ENCODE measurements at regions not wholly inside any gene's neighbourhood (a gene's known extent, or its start where the extent isn't known, plus 50 kb on each side); places are given as distances from the start of the nearest gene placed in this dataset.

DNA sequence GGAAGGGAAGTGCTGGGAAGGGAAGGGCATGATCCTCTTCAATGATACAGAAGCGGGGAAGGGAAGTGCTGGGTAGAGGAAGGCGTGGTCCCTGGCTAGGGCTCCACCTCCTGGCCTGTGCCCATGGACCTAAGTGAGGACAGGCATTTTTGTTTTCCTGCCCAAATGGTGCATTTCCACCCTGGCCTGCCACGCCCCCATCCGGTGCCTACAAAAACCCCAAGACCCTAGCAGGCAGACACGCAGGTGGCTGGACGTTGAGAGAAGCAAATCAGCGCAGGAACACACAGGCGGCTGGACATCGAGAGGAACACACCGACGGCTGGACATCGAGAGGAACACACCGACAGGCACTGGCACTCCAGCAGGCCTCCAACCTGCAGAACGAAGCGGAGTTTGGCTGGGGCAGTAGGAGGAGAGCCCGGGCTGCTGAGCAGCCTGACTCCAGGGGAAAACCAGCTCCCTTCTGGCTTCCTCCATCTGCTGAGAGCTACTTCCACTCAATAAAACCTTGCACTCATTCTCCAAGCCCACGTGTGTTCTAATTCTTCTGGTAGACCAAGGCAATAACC is 628.3 kb downstream of the BUD13 start:
- Histone ChIP-seq H3K27ac (ENCODE audit: low read length) (no peak overlapping the region), H3K27me3 (ENCODE audit: control insufficient read depth, insufficient read depth) (no peaks in the 10 kb centered on the region), H3K9me3 (ENCODE audit: control insufficient read depth, low read length) (no peaks in the 10 kb centered on the region), H3K4me1 (ENCODE audit: control insufficient read depth, insufficient read depth, low read length) (no peaks in the 10 kb centered on the region), H3K4me3 (ENCODE audit: low read length) (no peak overlapping the region)
- intact Hi-C loops (cut with DNase I) = no loop called here
- 84% methylated on average over 17 of the region's 17 CpGs for WGBS
- ATAC-seq = no peak
- no peak for DNase-seq

GRCh38 chr11:116138280-116138679 is 634.1 kb upstream of the CADM1 start:
- no peak for DNase-seq
- no peak for ATAC-seq
- Histone ChIP-seq H3K4me3 (ENCODE audit: low read length) (no peak overlapping the region), H3K4me1 (ENCODE audit: control insufficient read depth, insufficient read depth, low read length) (no peaks in the 10 kb centered on the region), H3K27me3 (ENCODE audit: control insufficient read depth, insufficient read depth) (no peaks in the 10 kb centered on the region), H3K9me3 (ENCODE audit: control insufficient read depth, low read length) (no peaks in the 10 kb centered on the region), H3K27ac (ENCODE audit: low read length) (no peak overlapping the region)
- intact Hi-C loops (cut with DNase I) = no loop called here
- WGBS = 90% methylated on average over 6 of the region's 6 CpGs

DNA sequence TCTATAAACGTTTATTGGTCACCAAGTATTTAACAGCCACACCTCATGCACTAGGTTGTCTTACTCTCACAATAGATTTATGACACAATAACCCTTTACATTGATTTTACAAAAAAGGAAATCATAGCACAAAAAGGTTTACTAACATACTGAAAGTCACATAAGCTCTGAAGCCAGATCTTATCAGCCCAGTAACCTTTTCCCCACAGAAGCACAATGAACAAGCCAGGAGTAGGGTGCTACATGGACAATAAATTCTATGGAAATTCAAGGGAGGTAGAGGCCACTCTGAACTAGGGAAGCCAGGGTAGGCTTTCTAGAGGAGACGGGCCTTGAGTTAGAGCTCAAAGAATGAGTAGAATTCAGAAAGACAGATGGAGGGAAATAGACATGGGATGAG is 633.5 kb upstream of the CADM1 start:
- intact Hi-C loops (cut with DNase I) = no loop called here
- Histone ChIP-seq H3K27me3 (ENCODE audit: control insufficient read depth, insufficient read depth) (no peaks in the 10 kb centered on the region), H3K4me1 (ENCODE audit: control insufficient read depth, insufficient read depth, low read length) (no peaks in the 10 kb centered on the region), H3K9me3 (ENCODE audit: control insufficient read depth, low read length) (no peaks in the 10 kb centered on the region), H3K27ac (ENCODE audit: low read length) (no peak overlapping the region), H3K4me3 (ENCODE audit: low read length) (no peak overlapping the region)
- no peak for ATAC-seq
- no peak for DNase-seq
- WGBS = 56% methylated on average over 2 of the region's 2 CpGs

- H3K27me3 ChIP-seq (ENCODE audit: control insufficient read depth, insufficient read depth) = no peaks in the 10 kb centered on the region
- H3K4me3 ChIP-seq (ENCODE audit: low read length) = no peak overlapping the region
- ATAC-seq = no peak
- intact Hi-C loops (cut with DNase I) = no loop called here
- no peaks in the 10 kb centered on the region for H3K9me3 ChIP-seq (ENCODE audit: control insufficient read depth, low read length)
- no peak for DNase-seq
- no peaks in the 10 kb centered on the region for H3K4me1 ChIP-seq (ENCODE audit: control insufficient read depth, insufficient read depth, low read length)
- 70% methylated on average over 9 of the region's 9 CpGs for WGBS
- H3K27ac ChIP-seq (ENCODE audit: low read length) = no peak overlapping the region
Observed at GRCh38 chr11:116136987-116137674, 632.9 kb upstream of the CADM1 start.

DNA sequence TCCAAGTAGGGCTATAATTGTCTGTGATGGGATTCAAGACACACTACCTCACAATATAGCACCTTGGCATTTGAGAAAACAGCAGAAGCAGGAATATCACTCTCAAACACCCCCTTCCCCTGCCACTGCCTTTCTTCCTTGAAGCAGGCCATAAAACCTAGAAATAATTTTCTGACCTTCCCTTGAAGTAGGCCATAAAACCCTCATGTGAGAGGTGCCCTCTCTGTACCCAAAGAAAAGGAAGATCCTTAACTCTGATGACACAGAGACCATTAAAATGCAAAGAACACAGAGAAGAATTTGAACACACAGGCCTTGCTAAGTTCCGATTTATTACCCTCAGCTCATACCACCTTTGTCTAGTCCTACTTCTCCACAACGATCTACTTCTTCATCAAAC is 631.7 kb upstream of the CADM1 start:
- H3K4me1 ChIP-seq (ENCODE audit: control insufficient read depth, insufficient read depth, low read length) = no peaks in the 10 kb centered on the region
- WGBS = 93% methylated on average over 2 of the region's 2 CpGs
- H3K27me3 ChIP-seq (ENCODE audit: control insufficient read depth, insufficient read depth) = no peaks in the 10 kb centered on the region
- no peak overlapping the region for H3K27ac ChIP-seq (ENCODE audit: low read length)
- no peak overlapping the region for H3K4me3 ChIP-seq (ENCODE audit: low read length)
- intact Hi-C loops (cut with DNase I) = no loop called here
- DNase-seq = no peak
- H3K9me3 ChIP-seq (ENCODE audit: control insufficient read depth, low read length) = no peaks in the 10 kb centered on the region
- ATAC-seq = no peak

DNA sequence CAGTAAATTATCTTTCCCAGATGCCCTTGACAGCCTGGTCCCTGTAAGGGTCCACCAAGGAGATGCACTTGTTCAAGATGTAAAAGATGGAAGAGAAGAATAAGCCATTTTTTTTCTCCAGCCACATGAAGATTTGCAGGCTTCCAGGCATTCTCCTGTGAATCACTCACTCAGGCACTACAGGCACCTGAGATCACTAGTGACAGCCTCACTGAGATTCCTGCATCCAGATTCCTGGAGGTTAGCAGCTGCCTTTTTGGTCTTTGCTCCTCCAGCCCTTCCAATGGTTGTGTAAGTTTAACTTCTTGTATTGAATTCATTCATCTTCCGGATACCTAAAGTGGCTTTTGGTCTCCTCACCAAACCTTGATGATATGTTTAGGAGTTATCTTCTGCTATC is 630.2 kb upstream of the CADM1 start:
- Histone ChIP-seq H3K27ac (ENCODE audit: low read length) (no peak overlapping the region), H3K4me1 (ENCODE audit: control insufficient read depth, insufficient read depth, low read length) (no peaks in the 10 kb centered on the region), H3K4me3 (ENCODE audit: low read length) (no peak overlapping the region), H3K27me3 (ENCODE audit: control insufficient read depth, insufficient read depth) (no peaks in the 10 kb centered on the region), H3K9me3 (ENCODE audit: control insufficient read depth, low read length) (no peaks in the 10 kb centered on the region)
- intact Hi-C loops (cut with DNase I) = no loop called here
- ATAC-seq (no peak), DNase-seq (no peak)
- 96% methylated on average over 1 of the region's 1 CpG for WGBS

DNA sequence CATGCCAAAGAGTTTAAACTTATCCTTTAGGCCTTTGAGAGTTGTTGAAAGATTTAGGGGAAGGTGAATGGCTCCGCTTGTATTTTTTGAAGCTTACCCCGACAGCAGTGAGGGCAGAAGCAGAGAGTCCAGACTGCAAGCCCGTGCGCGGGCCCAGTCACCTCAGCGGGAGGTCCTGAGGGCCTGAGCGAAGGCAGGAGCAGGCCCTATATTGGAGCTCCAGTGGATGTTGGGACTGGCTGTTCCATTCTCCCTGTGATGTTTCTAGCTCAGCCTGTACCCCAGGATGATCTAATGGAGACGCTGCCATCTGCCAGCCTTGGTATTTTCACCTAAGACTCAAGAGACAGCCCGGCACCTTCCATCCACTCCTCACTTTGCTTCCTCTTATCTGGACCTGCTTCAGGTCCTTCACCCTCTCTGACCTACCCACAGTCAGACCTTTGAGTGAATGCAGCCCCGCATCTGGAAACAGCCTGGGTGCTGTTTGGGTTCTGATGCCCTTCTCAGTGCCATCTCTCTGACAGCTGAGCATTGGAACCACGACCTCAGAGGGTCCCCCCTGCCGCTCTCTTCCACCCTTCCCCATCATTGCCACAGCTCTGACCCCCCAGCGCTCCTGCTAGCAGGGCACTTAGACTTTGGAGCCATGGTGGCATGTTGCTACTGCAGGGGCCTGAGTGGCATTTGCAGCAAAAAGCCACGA is 628.2 kb upstream of the CADM1 start:
- Histone ChIP-seq H3K4me1 (ENCODE audit: control insufficient read depth, insufficient read depth, low read length) (no peaks in the 10 kb centered on the region), H3K27me3 (ENCODE audit: control insufficient read depth, insufficient read depth) (no peaks in the 10 kb centered on the region), H3K9me3 (ENCODE audit: control insufficient read depth, low read length) (no peaks in the 10 kb centered on the region), H3K27ac (ENCODE audit: low read length) (no peak overlapping the region), H3K4me3 (ENCODE audit: low read length) (no peak overlapping the region)
- ATAC-seq (no peak), DNase-seq (no peak)
- intact Hi-C loops (cut with DNase I) = no loop called here
- WGBS = 88% methylated on average over 14 of the region's 14 CpGs

DNA sequence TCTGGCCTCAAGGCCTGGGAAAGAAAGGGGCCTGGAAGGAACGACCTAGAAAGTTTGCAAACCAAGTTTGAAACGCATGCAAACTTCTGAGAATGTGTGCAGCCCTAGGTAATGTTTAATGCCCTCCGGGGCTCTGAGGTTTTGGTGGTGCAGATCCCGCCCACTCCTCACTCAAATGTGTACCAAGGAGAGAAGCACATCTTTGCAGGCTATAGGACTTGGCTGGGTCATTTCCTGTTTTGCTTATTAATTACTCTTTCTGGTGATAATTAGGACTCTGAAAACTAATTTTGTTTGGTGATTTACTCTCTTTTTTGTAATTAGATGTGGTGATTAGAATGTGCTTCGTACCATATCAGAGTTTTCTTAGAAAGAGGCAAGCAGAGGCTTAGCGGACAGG is 625.9 kb upstream of the CADM1 start:
- Histone ChIP-seq H3K9me3 (ENCODE audit: control insufficient read depth, low read length) (no peaks in the 10 kb centered on the region), H3K27ac (ENCODE audit: low read length) (no peak overlapping the region), H3K27me3 (ENCODE audit: control insufficient read depth, insufficient read depth) (no peaks in the 10 kb centered on the region), H3K4me1 (ENCODE audit: control insufficient read depth, insufficient read depth, low read length) (no peaks in the 10 kb centered on the region), H3K4me3 (ENCODE audit: low read length) (no peak overlapping the region)
- WGBS = 80% methylated on average over 6 of the region's 6 CpGs
- DNase-seq = no peak
- no peak for ATAC-seq
- intact Hi-C loops (cut with DNase I) = no loop called here

GRCh38 chr11:116129456-116129855 is 625.2 kb upstream of the CADM1 start:
- H3K27ac ChIP-seq (ENCODE audit: low read length) = no peak overlapping the region
- H3K27me3 ChIP-seq (ENCODE audit: control insufficient read depth, insufficient read depth) = no peaks in the 10 kb centered on the region
- ATAC-seq (no peak), DNase-seq (no peak)
- H3K4me3 ChIP-seq (ENCODE audit: low read length) = no peak overlapping the region
- no peaks in the 10 kb centered on the region for H3K9me3 ChIP-seq (ENCODE audit: control insufficient read depth, low read length)
- no peaks in the 10 kb centered on the region for H3K4me1 ChIP-seq (ENCODE audit: control insufficient read depth, insufficient read depth, low read length)
- WGBS = 94% methylated on average over 9 of the region's 9 CpGs
- intact Hi-C loops (cut with DNase I) = no loop called here

- no peak for DNase-seq
- Histone ChIP-seq H3K4me3 (ENCODE audit: low read length) (no peak overlapping the region), H3K27ac (ENCODE audit: low read length) (no peak overlapping the region), H3K4me1 (ENCODE audit: control insufficient read depth, insufficient read depth, low read length) (no peaks in the 10 kb centered on the region), H3K27me3 (ENCODE audit: control insufficient read depth, insufficient read depth) (no peaks in the 10 kb centered on the region), H3K9me3 (ENCODE audit: control insufficient read depth, low read length) (no peaks in the 10 kb centered on the region)
- WGBS = 94% methylated on average over 3 of the region's 3 CpGs
- no peak for ATAC-seq
- intact Hi-C loops (cut with DNase I) = no loop called here
Observed at GRCh38 chr11:116126562-116126961, 622.3 kb upstream of the CADM1 start.

DNA sequence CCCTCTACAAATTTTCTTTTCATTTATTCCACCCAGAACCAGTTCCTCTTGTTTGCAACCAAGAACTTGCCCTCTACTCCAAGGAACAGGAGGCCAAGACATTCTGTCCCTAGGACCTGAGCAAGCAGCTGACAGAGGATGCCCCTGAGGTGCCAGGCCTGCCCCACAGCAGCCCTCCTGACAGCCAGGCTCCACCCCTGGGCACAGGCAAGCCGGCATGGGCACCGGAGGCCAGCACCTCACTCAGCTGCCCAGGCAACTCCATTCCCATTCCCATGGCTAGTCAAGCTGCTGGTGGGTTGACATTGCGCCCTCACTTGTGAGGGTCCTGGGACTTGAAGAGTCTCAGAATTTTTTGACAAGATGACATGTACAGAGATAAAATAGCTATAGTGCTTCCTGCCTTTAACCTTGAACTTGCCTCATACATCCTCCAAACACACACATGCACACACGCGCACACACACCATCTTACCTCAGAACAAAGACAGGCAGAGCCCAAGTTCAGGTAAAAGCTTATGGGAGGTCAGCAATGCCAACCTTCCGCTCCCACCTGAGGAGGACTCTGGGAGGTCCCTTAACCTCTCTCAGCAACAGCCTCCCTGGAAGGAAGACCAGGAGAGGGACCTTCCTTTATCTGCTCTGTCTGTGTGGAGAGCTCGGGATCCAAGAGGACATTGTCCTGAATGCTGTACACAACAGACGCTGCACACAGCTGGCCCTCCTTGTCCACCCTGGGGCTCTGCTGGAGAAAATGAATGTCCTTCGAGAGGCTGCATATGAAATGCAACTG is 620.9 kb upstream of the CADM1 start:
- WGBS = 87% methylated on average over 9 of the region's 9 CpGs
- no peaks in the 10 kb centered on the region for H3K27me3 ChIP-seq (ENCODE audit: control insufficient read depth, insufficient read depth)
- intact Hi-C loops (cut with DNase I) = no loop called here
- no peak overlapping the region for H3K27ac ChIP-seq (ENCODE audit: low read length)
- no peaks in the 10 kb centered on the region for H3K9me3 ChIP-seq (ENCODE audit: control insufficient read depth, low read length)
- DNase-seq = no peak
- no peak for ATAC-seq
- H3K4me3 ChIP-seq (ENCODE audit: low read length) = no peak overlapping the region
- no peaks in the 10 kb centered on the region for H3K4me1 ChIP-seq (ENCODE audit: control insufficient read depth, insufficient read depth, low read length)

Data from right cardiac atrium (tissue), 5 donors.